CD4-positive, alpha-beta T cell treated with Interleukin-21 for 1 hour (primary cell): ENCODE measurements at regions not wholly inside any gene's neighbourhood (a gene's known extent, or its start where the extent isn't known, plus 50 kb on each side); places are given as distances from the start of the nearest gene placed in this dataset.

Experiments used
- DNase-seq: peaks from one replicate; pipeline ENCODE4 v3.0.0-alpha.2; 2020

- DNase-seq: no peak
Observed at GRCh38 chr9:90299968-90300367, 342.7 kb downstream of the DIRAS2 start.

- no peak for DNase-seq
Observed at GRCh38 chr9:90300611-90301276, 341.9 kb downstream of the DIRAS2 start.

- DNase-seq: no peak
Observed at GRCh38 chr9:90301277-90301653, 341.4 kb downstream of the DIRAS2 start.

- DNase-seq: no peak
Observed at GRCh38 chr9:90303655-90304054, 339.0 kb downstream of the DIRAS2 start.

- DNase-seq: no peak
Observed at GRCh38 chr9:90306158-90306557, 336.5 kb downstream of the DIRAS2 start.

GRCh38 chr9:90307167-90307833 is 335.3 kb downstream of the DIRAS2 start:
- DNase-seq: no peak

- no peak for DNase-seq
Observed at GRCh38 chr9:90307891-90308290, 334.7 kb downstream of the DIRAS2 start.

- no peak for DNase-seq
Observed at GRCh38 chr9:90308691-90309090, 333.9 kb downstream of the DIRAS2 start.

- no peak for DNase-seq
Observed at GRCh38 chr9:90309809-90310520, 332.7 kb downstream of the DIRAS2 start.

- DNase-seq: no peak
Observed at GRCh38 chr9:90310521-90310876, 332.1 kb downstream of the DIRAS2 start.

- no peak for DNase-seq
Observed at GRCh38 chr9:90311811-90312210, 330.8 kb downstream of the DIRAS2 start.

- DNase-seq: no peak
Observed at GRCh38 chr9:90322296-90322695, 320.3 kb downstream of the DIRAS2 start.

- DNase-seq: no peak
Observed at GRCh38 chr9:90325913-90326653, 316.5 kb downstream of the DIRAS2 start.

GRCh38 chr9:90330231-90330630 is 312.4 kb downstream of the DIRAS2 start:
- no peak for DNase-seq

GRCh38 chr9:90331826-90332575 is 310.6 kb downstream of the DIRAS2 start:
- DNase-seq: no peak

- no peak for DNase-seq
Observed at GRCh38 chr9:90333226-90333625, 309.4 kb downstream of the DIRAS2 start.

GRCh38 chr9:90340421-90340820 is 302.2 kb downstream of the DIRAS2 start:
- no peak for DNase-seq

- no peak for DNase-seq
Observed at GRCh38 chr9:90342607-90343006, 300.0 kb downstream of the DIRAS2 start.

- no peak for DNase-seq
Observed at GRCh38 chr9:90343366-90343765, 299.3 kb downstream of the DIRAS2 start.

- no peak for DNase-seq
Observed at GRCh38 chr9:90343991-90344390, 298.6 kb downstream of the DIRAS2 start.

- no peak for DNase-seq
Observed at GRCh38 chr9:90365666-90366065, 277.0 kb downstream of the DIRAS2 start.

- DNase-seq: no peak
Observed at GRCh38 chr9:90368241-90368640, 274.4 kb downstream of the DIRAS2 start.

- DNase-seq: no peak
Observed at GRCh38 chr9:90368928-90369327, 273.7 kb downstream of the DIRAS2 start.
